Caco-2 (cell line): ENCODE measurements at regions not wholly inside any gene's neighbourhood (a gene's known extent, or its start where the extent isn't known, plus 50 kb on each side); places are given as distances from the start of the nearest gene placed in this dataset.

Experiments used
- BruUV-seq: library from RNA; stranded (reverse); fragments of 400-500 nt; replicated peaks from 2 replicates; lab custom pipeline; 2021; lab: Mats Ljungman, UMichigan
- CTCF ChIA-PET: fragments of 300-600 bp; sonication (Branson Sonifier 250); formaldehyde crosslinking; loops from one replicate; lab custom pipeline; 2022; ENCODE audit warnings: antibody characterized with exemption; lab: Charles Lee
- POLR2A ChIA-PET: fragments of 300-600 bp; sonication (Branson Sonifier 250); formaldehyde crosslinking; loops from one replicate; lab custom pipeline; 2022; ENCODE audit warnings: antibody characterized with exemption; lab: Charles Lee
- DNase-seq, 2 experiments: peaks; one replicate each; pipeline versions ENCODE4 v3.0.0 to v3.0.0-alpha.2; 2020 to 2022
- H3K27me3 ChIP-seq: replicated peaks from 2 replicates; pipeline ENCODE4 v1.6.0; 2011; ENCODE audit warnings: low read length; ENCODE audit not compliant: control insufficient read depth, insufficient read depth
- H3K36me3 ChIP-seq: 2 replicates; pipeline ENCODE4 v1.5.1; 2011; ENCODE audit warnings: low read length; ENCODE audit not compliant: control insufficient read depth, insufficient read depth
- H3K4me1 ChIP-seq: fragments of 250-450 bp; sonication (Bioruptor Pico); 2 replicates; pipeline ENCODE4 v1.5.1; 2020; ENCODE audit warnings: mild to moderate bottlenecking
- H3K4me3 ChIP-seq: 2 replicates; pipeline ENCODE4 v1.5.1; 2011; ENCODE audit warnings: low read depth, mild to moderate bottlenecking, control low read depth, low read length
- H3K9me3 ChIP-seq: fragments of 250-450 bp; sonication (Bioruptor Pico); 2 replicates; pipeline ENCODE4 v1.5.1; 2020; ENCODE audit warnings: mild to moderate bottlenecking, moderate library complexity
- H3K27ac Mint-ChIP-seq: one replicate; pipeline ENCODE4 v1.8.0; 2022; ENCODE audit warnings: mixed read lengths; ENCODE audit not compliant: unreplicated experiment
- H3K27me3 Mint-ChIP-seq: one replicate; pipeline ENCODE4 v1.8.0; 2022; ENCODE audit warnings: mixed read lengths; ENCODE audit not compliant: insufficient read depth, unreplicated experiment
- H3K36me3 Mint-ChIP-seq: one replicate; pipeline ENCODE4 v1.8.0; 2022; ENCODE audit warnings: mild to moderate bottlenecking, mixed read lengths; ENCODE audit not compliant: insufficient read depth, unreplicated experiment
- H3K4me1 Mint-ChIP-seq: one replicate; pipeline ENCODE4 v1.8.0; 2022; ENCODE audit warnings: low read depth, mixed read lengths; ENCODE audit not compliant: unreplicated experiment
- H3K4me3 Mint-ChIP-seq: one replicate; pipeline ENCODE4 v1.8.0; 2022; ENCODE audit warnings: mild to moderate bottlenecking, moderate library complexity, mixed read lengths; ENCODE audit not compliant: unreplicated experiment
- H3K9me3 Mint-ChIP-seq: one replicate; pipeline ENCODE4 v1.8.0; 2022; ENCODE audit warnings: mixed read lengths; ENCODE audit not compliant: unreplicated experiment
- intact Hi-C: fragments of 100-400 bp; cut with micrococcal nuclease; formaldehyde crosslinking; loops from one replicate; pipeline ENCODE4 v1.10.0; 2022; ENCODE audit not compliant: unreplicated experiment
- TF ChIP-seq, protein P1 (sequence below), 2 experiments: fragments of 200-600 bp in 1 of 2; IDR thresholded peaks; 1 replicate in 1 of 2; 2 replicates in 1 of 2; pipeline versions ENCODE4 v1.5.1 to v1.8.0; 2011 to 2022; ENCODE audit warnings: antibody characterized with exemption in 1 of 2, control low read depth in 1 of 2, inconsistent platforms in 1 of 2, low read depth in 1 of 2, low read length in 1 of 2, mild to moderate bottlenecking in 1 of 2, moderate library complexity in 1 of 2; ENCODE audit not compliant: insufficient read depth in 1 of 2, severe bottlenecking in 1 of 2, unreplicated experiment in 1 of 2

- H3K27me3 Mint-ChIP-seq: no peaks in the 10 kb centered on the region
- TF ChIP-seq, protein P1, sequence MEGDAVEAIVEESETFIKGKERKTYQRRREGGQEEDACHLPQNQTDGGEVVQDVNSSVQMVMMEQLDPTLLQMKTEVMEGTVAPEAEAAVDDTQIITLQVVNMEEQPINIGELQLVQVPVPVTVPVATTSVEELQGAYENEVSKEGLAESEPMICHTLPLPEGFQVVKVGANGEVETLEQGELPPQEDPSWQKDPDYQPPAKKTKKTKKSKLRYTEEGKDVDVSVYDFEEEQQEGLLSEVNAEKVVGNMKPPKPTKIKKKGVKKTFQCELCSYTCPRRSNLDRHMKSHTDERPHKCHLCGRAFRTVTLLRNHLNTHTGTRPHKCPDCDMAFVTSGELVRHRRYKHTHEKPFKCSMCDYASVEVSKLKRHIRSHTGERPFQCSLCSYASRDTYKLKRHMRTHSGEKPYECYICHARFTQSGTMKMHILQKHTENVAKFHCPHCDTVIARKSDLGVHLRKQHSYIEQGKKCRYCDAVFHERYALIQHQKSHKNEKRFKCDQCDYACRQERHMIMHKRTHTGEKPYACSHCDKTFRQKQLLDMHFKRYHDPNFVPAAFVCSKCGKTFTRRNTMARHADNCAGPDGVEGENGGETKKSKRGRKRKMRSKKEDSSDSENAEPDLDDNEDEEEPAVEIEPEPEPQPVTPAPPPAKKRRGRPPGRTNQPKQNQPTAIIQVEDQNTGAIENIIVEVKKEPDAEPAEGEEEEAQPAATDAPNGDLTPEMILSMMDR (IDR thresholded peaks at IDR 0.05; ENCODE audit: insufficient read depth in 1 of 2, low read depth in 1 of 2, low read length in 1 of 2, severe bottlenecking in 1 of 2, unreplicated experiment in 1 of 2): no peak
- POLR2A ChIA-PET: no interaction called here
Measured at GRCh38 chr1:188857526-188858087, 1620.1 kb downstream of the BRINP3 start.

GRCh38 chr1:188867614-188868013 lies 1610.0 kb downstream of the BRINP3 start:
- H3K36me3 ChIP-seq: no peaks in the 10 kb centered on the region
- ChIA-PET POLR2A (no interaction called here), CTCF (no interaction called here)
- H3K4me3 ChIP-seq: no peak overlapping the region
- no TSS peak for BruUV-seq
- Mint-ChIP-seq H3K4me1 (no peaks in the 10 kb centered on the region), H3K27ac (no peak overlapping the region), H3K4me3 (no peak overlapping the region), H3K27me3 (no peaks in the 10 kb centered on the region), H3K9me3 (peaks cover 10% of the 10 kb centered on the region), H3K36me3 (no peaks in the 10 kb centered on the region)
- no peaks in the 10 kb centered on the region for H3K9me3 ChIP-seq
- intact Hi-C loops: no loop called here
- TF ChIP-seq, protein P1 (IDR thresholded peaks at IDR 0.05; ENCODE audit: insufficient read depth in 1 of 2, low read depth in 1 of 2, low read length in 1 of 2, severe bottlenecking in 1 of 2, unreplicated experiment in 1 of 2): no peak
- H3K4me1 ChIP-seq: no peaks in the 10 kb centered on the region
- no peaks in the 10 kb centered on the region for H3K27me3 ChIP-seq
- DNase-seq: no peak

More at GRCh38 chr1:188857526-188858087, 1620.1 kb downstream of the BRINP3 start:
- H3K4me3 Mint-ChIP-seq: no peak overlapping the region
- no peaks in the 10 kb centered on the region for H3K36me3 ChIP-seq
- H3K27ac Mint-ChIP-seq: no peak overlapping the region
- H3K36me3 Mint-ChIP-seq: no peaks in the 10 kb centered on the region
- intact Hi-C loops: no loop called here
- no peaks in the 10 kb centered on the region for H3K4me1 ChIP-seq
- DNase-seq: no peak
- BruUV-seq: no TSS peak
- no peaks in the 10 kb centered on the region for H3K27me3 ChIP-seq
- no peak overlapping the region for H3K4me3 ChIP-seq
- no peaks in the 10 kb centered on the region for H3K4me1 Mint-ChIP-seq
- CTCF ChIA-PET: no interaction called here
- H3K9me3 ChIP-seq: no peaks in the 10 kb centered on the region
- peaks cover 10% of the 10 kb centered on the region for H3K9me3 Mint-ChIP-seq

DNA sequence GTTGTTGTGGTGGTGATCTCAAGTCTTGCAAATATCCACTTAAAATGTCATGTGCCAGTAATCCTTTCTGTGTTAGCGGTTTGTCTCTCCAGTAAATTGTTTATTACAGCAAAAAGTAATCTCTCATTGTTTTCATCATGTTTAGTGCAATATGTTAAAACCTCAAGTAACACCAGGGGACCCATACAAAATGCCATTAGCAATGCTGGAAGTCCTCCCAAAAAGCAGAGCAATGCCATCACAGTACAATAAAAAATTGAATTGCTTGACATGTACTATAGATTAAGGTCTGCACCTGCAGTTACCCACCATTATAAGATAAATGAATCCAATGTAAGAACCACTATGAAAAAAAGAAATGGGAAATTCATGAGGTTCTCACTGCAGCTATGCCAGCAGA lies 1606.5 kb downstream of the BRINP3 start:
- H3K36me3 Mint-ChIP-seq: no peaks in the 10 kb centered on the region
- TF ChIP-seq, protein P1 (IDR thresholded peaks at IDR 0.05; ENCODE audit: insufficient read depth in 1 of 2, low read depth in 1 of 2, low read length in 1 of 2, severe bottlenecking in 1 of 2, unreplicated experiment in 1 of 2): no peak

More for the DNA sequence above, 1606.5 kb downstream of the BRINP3 start:
- ChIA-PET POLR2A (no interaction called here), CTCF (no interaction called here)
- DNase-seq: no peak
- Histone ChIP-seq H3K36me3 (no peaks in the 10 kb centered on the region), H3K27me3 (no peaks in the 10 kb centered on the region), H3K4me3 (no peak overlapping the region), H3K4me1 (no peaks in the 10 kb centered on the region), H3K9me3 (no peaks in the 10 kb centered on the region)
- Mint-ChIP-seq H3K4me1 (no peaks in the 10 kb centered on the region), H3K27me3 (no peaks in the 10 kb centered on the region), H3K27ac (no peak overlapping the region), H3K4me3 (no peak overlapping the region), H3K9me3 (no peaks in the 10 kb centered on the region)
- intact Hi-C loops: no loop called here
- no TSS peak for BruUV-seq
